Renal cortical epithelial cell (primary cell): ENCODE measurements at regions not wholly inside any gene's neighbourhood (a gene's known extent, or its start where the extent isn't known, plus 50 kb on each side); places are given as distances from the start of the nearest gene placed in this dataset.

ENCODE experiments used
- DNase-seq: peaks from one replicate; pipeline ENCODE4 v3.0.0-alpha.2; 2011; ENCODE audit warnings: low read depth

DNA sequence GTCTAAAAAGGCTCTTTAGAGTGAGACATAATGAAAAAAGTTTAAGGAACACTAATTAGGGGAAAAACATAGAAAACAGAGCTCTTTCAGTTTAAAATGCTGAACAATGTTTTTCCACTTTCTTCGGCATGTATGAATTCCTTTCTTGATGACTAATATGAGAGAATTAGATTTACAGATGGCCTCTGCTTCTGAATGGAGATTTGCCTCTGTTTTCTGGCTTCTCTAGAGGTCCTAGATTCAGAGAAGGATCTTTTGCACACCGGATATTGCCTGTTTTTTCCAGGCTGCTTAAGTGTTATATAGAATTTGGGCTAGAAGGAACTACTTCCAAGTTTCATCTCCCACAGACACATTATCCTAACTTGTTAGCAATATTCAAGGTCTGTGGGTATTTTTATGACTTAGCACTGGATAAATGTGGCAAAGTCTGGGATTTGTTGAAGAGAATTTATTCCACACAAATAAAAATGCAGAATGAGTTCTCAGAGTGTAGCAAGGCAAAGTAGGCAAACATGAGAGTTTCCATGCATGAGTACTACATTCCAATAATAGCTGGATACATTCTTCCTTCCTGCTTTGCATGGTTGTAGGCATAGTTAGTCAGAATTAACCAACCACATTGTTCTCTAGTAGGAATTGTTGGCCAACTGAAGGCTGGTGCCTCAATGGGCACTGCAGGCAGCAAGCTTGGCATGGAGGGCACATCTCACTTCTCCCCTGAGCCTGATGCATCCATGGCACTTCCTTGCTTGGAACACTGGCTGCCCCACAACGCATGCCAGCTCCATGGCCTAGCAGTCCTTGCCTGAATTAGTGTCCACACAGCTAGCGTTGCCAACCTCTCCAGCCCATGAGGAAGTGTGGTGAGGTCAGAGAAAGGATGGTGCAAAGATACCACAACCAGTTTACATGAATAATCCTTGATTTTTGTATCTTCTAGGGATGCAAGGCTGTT, 224.2 kb downstream of the CLIC5 start:
- DNase-seq, result peak; percentile 92

- no peak for DNase-seq
Observed at GRCh38 chr6:45789238-45789637, 226.4 kb downstream of the CLIC5 start.

DNA sequence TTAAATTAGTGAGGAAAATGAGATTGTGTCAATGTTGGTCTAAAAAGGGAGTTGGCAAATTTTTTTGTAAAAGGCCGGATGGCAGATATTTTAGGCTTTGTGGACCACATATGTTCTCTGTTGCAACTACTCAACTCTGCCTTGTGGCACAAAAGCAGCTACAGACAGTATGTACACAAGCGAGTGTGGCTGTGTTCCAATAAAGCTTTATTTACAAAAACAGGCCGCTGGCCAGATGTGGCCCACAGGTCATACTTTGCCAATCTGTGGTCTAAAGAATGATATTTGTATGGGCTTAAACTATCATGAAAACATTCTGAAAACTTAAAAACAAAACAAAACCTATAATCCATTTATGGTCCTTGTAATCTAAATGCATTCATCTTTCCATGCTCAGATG, 228.3 kb downstream of the CLIC5 start:
- DNase-seq, result no peak

- peak; percentile 45 for DNase-seq
Observed at GRCh38 chr6:45786355-45786781, 229.3 kb downstream of the CLIC5 start.

DNA sequence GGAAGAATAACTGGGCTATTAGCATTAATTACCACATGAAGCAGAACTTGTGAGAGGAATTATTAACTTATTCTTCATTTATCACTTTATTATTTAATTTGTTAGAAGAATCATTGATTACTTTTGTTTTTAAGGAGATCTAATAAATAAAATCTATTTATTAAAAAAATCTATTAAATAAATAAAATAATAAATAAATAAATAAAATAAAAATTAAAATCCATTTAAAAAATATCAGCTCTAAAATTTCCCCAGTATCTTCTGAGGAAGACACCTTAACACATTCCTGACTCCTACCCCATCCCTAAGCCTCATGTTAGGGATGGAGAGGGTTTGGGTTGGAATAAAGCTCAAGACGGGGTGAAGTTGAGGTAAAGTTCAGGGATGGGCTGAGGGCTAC, 231.4 kb downstream of the CLIC5 start:
- DNase-seq, result no peak

GRCh38 chr6:45783716-45784115, 231.9 kb downstream of the CLIC5 start:
- no peak for DNase-seq

DNA sequence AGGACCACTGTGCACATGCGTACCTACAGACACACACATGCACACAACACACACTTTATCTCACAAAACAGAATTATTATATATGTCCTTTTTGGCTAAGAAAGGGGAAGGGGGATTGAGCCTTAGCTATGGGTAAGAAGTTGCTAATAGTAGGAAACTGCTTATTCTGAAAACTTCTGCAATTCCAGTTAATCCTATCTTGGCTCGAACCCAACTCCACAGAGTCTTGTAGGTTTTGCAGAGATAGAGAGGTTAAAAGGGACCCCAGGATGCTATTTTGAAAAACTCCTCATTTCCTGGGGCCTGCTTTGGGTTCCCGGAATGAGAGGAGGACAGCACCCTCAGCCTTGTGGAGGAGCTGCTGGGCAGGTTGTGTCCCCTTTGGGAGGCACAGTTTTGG, 233.8 kb downstream of the CLIC5 start:
- DNase-seq, result no peak

DNA sequence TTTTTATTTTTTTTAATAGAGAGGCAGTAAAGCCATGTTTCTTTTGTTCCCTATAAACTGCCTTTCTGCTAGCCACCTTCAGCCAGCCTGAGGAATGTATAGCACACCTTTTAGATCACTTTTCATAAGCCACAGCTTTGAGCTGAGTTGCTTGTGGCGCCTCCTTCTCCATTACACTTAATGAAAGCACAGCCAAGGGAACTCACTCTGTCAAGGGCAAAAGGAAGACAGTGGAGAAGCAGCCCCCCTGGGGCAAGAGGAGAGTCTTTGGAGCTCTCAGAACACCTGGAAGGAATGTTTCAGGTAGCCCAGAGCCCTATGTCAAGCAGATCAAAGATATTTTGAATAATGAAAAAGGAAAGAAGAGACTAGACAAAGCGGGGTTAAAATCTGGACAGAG, 235.1 kb downstream of the CLIC5 start:
- DNase-seq, result no peak

GRCh38 chr6:45775026-45775697, 240.5 kb downstream of the CLIC5 start:
- no peak for DNase-seq

- DNase-seq, result no peak
Observed at GRCh38 chr6:45773906-45774305, 241.8 kb downstream of the CLIC5 start.

GRCh38 chr6:45772886-45773495, 242.7 kb downstream of the CLIC5 start:
- no peak for DNase-seq

GRCh38 chr6:45772051-45772450, 243.6 kb downstream of the CLIC5 start:
- peak; percentile 25 for DNase-seq

DNA sequence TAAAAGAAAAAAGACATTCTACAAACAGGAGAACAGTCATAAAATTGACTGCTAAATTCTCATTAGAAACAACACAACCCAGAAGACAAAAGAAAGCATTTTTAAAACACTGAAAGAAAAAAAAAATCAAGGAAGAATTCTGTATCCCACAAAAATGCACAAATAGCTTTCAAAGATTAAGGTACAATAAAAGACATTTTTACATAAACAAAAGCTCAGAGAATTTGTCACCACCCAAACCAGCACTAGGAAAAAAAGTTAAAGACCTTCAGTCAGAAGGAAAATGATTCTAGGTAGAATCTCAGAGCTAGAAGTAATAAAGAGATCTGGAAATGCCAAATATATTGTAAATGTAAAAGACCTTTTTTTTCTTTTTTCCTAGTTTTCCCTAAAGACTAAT, 252.4 kb downstream of the CLIC5 start:
- DNase-seq, result no peak

- no peak for DNase-seq
Observed at GRCh38 chr6:45759472-45759810, 256.2 kb downstream of the CLIC5 start.

DNA sequence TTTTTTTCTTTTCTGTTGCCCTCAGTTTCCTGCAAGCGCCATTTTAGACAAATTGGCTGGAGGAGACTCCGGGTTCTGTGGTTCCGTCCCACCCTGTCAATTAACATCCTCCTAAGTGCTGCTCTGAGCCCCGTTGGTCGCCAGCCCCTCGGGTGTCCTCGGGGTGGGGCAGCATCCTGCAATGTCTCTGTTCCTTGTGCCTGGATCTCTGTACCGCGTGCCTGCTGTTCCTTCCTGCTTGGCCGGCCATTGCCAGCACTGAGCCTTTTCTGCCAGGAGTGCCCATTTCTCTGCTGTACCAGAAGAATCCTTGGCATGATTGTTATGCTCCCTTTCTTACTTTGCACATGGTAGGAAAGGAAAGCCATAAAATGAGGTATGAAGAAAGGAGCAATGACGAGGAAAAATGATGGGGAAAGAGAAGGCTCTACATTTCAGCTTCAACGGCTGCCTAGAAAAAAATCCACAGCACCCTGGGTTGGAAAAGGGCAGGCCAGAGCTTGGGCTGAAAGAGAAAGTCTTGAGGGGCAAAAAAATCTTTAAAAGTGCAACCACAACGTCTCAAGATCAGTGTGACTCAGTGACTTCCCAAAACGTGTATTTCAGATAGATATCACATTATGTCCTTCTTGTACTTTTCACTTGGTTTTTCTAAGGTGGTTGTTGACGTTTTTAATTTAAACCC, 256.7 kb downstream of the CLIC5 start:
- no peak for DNase-seq

DNA sequence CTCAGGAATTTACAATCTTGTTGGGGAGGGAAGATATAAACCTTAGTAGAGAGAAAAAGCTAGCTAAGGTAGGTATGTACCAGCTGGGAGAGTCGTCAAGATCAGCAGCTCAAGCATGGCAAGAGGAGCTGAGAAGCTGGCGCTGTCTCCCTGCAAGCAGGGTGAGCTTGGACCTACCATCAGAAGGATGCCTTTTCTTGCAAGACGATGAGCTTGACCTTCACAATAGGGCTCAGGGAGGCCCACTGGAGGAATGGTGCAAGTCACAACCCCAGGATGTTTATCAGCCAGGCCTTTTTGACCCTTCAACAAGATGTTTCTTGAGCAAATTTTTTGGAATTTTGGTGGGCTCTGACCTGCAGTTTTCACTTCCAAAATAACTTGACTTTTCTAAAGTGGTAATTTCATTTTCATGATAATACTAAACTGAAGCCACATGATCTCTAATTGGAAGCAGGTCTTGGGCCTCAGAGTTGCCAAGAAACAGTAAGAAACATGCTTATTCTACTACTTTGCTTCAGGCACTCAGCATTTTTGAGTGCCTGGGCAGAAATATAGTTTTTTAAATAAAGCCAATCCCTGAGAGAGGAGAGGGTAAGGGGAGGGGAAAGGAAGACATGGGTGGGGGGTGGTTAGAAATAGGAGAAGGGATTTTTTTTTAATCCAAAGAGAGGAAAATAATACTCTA, 258.1 kb downstream of the CLIC5 start:
- DNase-seq, result no peak

- no peak for DNase-seq
Observed at GRCh38 chr6:45756606-45757005, 259.1 kb downstream of the CLIC5 start.

GRCh38 chr6:45754432-45754831, 261.2 kb downstream of the CLIC5 start:
- no peak for DNase-seq

GRCh38 chr6:45746046-45746445, 269.6 kb downstream of the CLIC5 start:
- DNase-seq, result no peak

DNA sequence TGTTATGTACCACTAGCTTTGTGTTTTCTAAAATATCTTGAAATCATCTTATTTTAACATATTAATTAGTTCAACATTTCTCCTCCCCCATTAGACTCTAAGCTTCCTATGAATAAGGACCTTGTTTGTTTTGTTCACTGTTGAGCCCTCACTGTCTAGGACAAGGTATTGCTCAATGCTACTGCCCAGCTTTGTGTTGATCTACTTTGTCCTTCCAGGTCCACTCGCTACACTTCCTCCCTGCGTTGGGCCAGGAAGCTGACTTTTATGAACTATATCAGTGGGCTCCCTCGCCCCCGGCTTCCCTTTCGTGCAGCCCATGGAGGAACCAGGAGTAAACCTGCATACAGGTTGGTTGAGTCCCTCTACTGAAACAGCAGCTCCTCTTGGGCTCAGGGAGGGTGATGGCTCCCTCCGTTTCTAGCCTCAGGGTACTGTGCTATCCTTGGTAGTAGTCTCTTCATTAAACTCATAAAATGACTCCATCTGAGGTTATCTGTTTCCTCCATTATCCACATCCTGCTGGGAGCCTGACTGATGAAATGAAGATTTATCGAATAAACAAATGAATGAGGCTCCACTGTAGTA, 272.5 kb downstream of the CLIC5 start:
- DNase-seq, result peak; percentile 18

GRCh38 chr6:45742591-45742990, 273.1 kb downstream of the CLIC5 start:
- no peak for DNase-seq
